ENCODE measurements at regions not wholly inside any gene's neighbourhood (a gene's known extent, or its start where the extent isn't known, plus 50 kb on each side); places are given as distances from the start of the nearest gene placed in this dataset.

DNA sequence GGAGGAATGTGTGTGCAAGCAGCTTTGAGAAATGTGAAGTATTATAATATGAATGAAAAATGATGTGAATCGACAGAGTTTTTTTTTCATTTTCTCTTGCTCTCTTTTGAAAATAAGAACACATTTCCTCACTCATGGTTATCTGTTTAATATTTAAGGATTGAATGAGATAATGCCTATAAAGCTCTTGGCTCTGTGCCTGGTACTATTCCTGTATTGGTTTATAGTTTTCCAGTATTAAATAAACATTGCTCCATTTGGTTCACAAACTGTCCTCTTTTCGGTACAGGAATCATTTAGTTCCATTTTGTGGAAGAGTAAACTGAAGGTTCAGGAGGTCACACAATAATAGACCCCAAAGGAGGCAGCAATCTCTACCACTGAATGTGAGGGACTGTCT lies 1185.5 kb upstream of the WWC1 start:
- TF ChIP-seq, protein P1, sequence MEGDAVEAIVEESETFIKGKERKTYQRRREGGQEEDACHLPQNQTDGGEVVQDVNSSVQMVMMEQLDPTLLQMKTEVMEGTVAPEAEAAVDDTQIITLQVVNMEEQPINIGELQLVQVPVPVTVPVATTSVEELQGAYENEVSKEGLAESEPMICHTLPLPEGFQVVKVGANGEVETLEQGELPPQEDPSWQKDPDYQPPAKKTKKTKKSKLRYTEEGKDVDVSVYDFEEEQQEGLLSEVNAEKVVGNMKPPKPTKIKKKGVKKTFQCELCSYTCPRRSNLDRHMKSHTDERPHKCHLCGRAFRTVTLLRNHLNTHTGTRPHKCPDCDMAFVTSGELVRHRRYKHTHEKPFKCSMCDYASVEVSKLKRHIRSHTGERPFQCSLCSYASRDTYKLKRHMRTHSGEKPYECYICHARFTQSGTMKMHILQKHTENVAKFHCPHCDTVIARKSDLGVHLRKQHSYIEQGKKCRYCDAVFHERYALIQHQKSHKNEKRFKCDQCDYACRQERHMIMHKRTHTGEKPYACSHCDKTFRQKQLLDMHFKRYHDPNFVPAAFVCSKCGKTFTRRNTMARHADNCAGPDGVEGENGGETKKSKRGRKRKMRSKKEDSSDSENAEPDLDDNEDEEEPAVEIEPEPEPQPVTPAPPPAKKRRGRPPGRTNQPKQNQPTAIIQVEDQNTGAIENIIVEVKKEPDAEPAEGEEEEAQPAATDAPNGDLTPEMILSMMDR (IDR thresholded peaks at IDR 0.05 in 4 of 5, conservative IDR thresholded peaks at IDR 0.05 in 1 of 5): no peak
- no peak for TF ChIP-seq POLR2A (IDR thresholded peaks at IDR 0.05)

Measured in gastrocnemius medialis (tissue), 4 donors.